H7 (cell line): ENCODE measurements at regions not wholly inside any gene's neighbourhood (a gene's known extent, or its start where the extent isn't known, plus 50 kb on each side); places are given as distances from the start of the nearest gene placed in this dataset.
"Not testable (repeated sequence)": the region's sequence is repeated elsewhere in the genome, so short reads cannot be mapped to it uniquely, and the experiment has no call there.

ENCODE experiments used
- DNase-seq: peaks from one replicate; pipeline ENCODE4 v3.0.0; 2012
- H3K27me3 ChIP-seq: 2 replicates; pipeline ENCODE4 v1.6.0; 2011; ENCODE audit warnings: mild to moderate bottlenecking, low read length; ENCODE audit not compliant: control insufficient read depth, insufficient read depth
- H3K36me3 ChIP-seq: replicated peaks from 2 replicates; pipeline ENCODE4 v1.5.1; 2011; ENCODE audit warnings: low read length; ENCODE audit not compliant: control insufficient read depth, insufficient read depth
- H3K4me3 ChIP-seq: 2 replicates; pipeline ENCODE4 v1.5.1; 2011; ENCODE audit warnings: low read depth, mild to moderate bottlenecking, control low read depth, low read length, moderate library complexity; ENCODE audit not compliant: insufficient read depth

DNA sequence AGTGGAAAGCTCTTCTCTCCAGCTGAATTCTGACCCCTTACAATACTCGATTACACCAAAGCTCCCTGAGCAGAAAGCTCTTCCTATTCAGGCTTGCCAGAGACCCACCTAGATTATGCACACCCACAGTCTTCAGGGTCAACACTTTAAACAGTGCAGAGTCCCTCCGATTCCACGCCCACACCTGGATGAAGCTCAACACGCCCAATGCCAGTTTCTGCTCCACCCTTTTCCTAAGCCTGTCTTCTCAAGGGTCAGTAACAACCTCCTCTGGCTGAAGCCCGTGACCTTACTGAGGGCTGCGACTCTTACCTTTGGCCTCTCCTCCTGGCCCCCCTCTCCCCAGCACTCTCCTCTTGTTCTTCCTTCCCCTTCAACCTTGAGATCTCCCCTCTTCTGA, 492.0 kb upstream of the SALL3 start:
- no peak overlapping the region for H3K4me3 ChIP-seq
- no peaks in the 10 kb centered on the region for H3K27me3 ChIP-seq
- DNase-seq = no peak
- no peaks in the 10 kb centered on the region for H3K36me3 ChIP-seq

DNA sequence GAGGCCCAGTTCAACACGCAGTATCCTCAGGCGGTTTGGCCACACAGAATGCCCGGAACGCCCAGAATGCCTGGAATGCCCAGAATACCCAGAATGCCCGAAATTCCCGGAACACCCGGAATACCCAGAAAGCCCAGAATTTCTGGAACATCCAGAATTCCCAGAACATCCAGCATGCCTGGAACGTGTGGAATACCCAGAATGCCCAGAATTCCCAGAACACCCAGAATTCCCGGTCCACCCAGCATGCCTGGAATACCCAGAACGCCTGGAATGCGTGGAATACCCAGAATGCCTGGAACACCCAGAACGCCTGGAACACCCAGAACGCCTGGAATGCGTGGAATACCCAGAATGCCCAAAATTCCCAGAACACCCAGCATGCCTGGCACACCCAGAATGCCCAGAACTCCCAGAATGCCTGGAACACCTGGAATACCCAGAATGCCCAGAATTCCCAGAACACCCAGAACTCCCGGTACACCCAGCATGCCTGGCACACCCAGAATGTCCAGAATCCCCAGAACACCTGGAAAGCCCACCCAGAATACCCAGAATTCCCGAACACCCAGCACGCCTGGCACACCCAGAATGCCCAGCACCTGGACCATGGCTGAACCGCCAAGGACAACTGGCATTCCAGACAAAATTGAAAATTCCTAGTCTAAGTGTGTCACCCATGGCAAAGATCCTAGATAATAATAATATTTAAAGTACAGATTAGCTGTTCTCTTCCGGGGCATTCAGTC, 487.4 kb upstream of the SALL3 start:
- no peaks in the 10 kb centered on the region for H3K36me3 ChIP-seq
- H3K4me3 ChIP-seq = no peak overlapping the region
- H3K27me3 ChIP-seq = no peaks in the 10 kb centered on the region
- DNase-seq = no peak

DNA sequence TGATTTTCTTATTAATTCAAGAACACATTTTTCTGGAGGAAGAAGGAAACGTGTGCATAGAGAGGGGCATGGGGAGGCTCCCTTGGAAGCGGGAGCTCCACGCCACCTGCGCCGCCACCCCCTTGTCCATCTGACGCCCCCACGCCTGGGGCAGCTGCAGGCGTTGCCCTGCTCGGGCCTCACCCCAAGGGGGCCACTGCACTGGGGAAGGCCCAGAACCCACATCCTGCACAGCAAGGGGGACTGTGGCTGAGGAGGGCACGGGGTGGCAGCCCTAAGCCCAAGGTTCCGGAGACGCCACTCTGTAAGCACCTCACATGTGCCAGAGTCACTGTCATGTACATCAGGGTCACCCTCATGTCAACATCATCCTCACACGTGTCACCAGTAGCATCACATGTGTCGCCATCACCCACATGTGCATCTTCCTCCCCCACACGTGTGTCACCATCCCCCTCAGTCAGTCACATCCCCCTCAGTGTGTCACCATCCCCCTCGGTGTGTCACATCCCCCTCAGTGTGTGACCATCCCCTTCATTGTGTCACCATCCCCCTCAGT, 486.7 kb upstream of the SALL3 start:
- no peak for DNase-seq
- no peak overlapping the region for H3K4me3 ChIP-seq
- no peaks in the 10 kb centered on the region for H3K27me3 ChIP-seq
- H3K36me3 ChIP-seq = no peaks in the 10 kb centered on the region

DNA sequence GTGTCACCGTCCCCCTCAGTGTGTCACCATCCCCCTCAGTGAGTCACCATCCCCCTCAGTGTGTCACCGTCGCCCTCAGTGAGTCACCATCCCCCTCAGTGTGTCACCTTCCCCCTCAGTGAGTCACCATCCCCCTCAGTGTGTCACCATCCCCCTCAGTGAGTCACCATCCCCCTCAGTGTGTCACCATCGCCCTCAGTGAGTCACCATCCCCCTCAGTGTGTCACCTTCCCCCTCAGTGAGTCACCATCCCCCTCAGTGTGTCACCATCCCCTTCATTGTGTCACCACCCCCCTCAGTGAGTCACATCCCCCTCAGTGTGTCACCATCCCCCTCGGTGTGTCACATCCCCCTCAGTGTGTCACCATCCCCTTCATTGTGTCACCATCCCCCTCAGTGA, 486.1 kb upstream of the SALL3 start:
- DNase-seq, H3K27me3 ChIP-seq, H3K36me3 ChIP-seq, H3K4me3 ChIP-seq: not testable (repeated sequence)

DNA sequence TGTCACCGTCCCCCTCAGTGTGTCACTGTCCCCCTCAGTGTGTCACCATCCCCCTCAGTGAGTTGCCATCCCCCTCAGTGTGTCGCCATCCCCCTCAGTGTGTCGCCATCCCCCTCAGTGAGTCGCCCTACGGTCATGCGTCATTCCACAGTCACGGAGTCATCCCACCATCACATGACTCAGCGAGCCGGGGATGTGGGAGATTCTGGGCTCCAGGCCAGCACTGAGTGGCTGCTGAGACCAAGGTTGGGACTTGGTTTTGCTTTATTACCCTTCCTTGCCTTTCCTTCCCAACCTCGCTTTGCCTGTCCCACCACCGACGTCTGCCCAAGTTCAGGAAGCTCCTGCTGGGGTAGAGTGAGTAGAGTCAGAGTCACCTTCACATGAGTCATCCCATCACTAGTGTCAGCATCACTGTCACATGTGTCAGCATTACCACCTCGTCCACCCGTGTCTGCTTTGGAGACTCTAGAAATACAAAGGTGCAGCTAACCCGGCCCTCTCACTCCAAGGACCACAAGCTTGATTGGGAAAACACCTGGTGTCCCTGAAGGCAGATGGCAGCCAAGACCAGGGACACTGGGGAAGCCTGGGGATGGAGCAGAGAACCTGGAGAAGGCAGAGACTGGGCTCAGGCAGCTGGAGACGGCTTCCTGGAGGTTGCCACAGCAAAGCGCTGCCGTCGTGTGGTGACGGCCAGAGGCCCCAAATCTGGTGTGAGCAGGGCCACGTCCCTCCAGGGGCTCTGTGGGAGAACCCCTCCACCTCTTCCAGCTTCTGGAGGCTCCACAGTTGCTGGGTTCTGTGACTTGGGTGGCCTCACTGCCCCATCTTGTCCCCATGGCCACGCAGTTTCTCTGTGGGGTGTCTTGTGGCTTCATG, 485.2 kb upstream of the SALL3 start:
- Histone ChIP-seq H3K27me3 (no peaks in the 10 kb centered on the region), H3K36me3 (no peaks in the 10 kb centered on the region), H3K4me3 (no peak overlapping the region)
- DNase-seq = no peak

DNA sequence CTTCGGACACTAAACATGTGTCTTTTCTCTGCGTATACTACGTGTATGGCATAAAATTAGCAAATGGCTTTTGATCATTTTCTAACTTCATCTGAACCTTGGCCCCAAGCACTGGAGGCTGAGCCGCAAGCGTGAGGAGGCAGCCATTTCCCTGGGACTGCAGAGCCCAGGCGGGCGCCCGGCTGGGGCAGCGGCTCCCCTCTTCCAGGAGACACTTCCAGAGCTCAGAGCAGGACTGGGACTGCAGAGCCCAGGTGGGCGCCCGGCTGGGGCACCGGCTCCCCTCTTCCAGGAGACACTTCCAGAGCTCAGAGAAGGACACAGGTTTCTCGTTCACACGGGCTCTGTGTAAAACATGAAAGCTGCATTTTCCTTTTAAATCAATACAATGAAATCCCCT, 484.1 kb upstream of the SALL3 start:
- H3K27me3 ChIP-seq = no peaks in the 10 kb centered on the region

DNA sequence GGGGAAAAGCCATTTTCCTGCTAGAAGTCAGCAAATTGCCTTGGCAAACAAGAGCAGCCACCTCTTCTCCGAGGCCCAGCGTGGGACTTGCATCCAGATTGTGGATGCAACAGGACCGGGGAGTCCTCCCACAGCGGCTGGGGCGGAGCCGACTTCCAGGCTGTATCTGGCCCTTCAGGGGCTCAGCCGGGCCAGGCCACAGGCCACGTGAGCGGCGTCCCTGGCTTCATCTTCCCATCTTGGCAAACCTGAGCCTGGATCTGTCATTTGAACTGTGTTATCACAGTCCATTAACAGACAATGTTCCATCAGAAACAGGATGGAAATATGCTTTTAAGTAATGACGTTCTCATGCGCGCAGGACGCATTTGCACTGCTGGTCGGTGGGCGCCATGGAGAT, 483.5 kb upstream of the SALL3 start:
- no peak for DNase-seq
- Histone ChIP-seq H3K4me3 (no peak overlapping the region), H3K27me3 (no peaks in the 10 kb centered on the region), H3K36me3 (no peaks in the 10 kb centered on the region)

More for the DNA sequence above, 484.1 kb upstream of the SALL3 start:
- H3K36me3 ChIP-seq = no peaks in the 10 kb centered on the region
- DNase-seq = no peak
- no peak overlapping the region for H3K4me3 ChIP-seq

DNA sequence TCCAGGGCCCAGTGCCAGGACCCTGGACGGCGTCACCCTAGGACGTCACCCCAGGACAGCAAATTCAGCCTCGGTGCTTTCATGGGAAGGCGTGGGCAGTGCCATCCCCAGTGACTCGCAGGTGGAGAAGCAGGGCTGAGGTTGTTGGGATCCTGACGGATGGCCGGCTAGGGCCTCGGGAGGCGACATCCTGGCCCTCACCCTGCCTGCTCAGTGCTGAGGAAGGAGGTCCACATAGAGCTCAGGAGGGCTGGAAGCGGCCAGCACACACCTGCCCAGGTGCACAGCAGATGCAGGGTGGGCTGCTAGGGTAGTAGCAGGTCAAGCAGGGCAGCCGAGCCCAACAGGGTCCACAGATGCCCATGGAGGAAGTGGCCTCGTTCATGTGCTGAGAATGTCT, 482.0 kb upstream of the SALL3 start:
- DNase-seq = no peak
- Histone ChIP-seq H3K27me3 (no peaks in the 10 kb centered on the region), H3K36me3 (no peaks in the 10 kb centered on the region), H3K4me3 (no peak overlapping the region)

DNA sequence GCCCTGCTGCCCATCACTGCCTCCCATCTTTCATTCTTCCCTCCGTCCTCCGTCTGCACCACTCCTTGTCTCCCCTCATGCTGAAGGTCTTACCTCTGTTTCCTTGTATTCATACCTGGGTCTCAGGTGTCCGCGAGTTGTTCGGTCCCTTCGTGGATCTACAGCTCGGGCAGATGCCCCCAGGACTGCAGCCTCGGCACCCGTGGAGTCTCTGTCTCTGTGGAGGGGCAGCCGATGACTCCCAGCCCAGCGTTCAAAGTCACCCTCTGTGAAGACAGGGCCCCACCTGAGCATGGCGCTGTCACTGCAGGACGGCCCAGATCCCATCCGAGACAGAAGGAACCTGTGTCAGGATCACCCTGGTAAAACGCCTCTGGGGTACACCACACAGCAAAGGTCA, 480.0 kb upstream of the SALL3 start:
- no peak for DNase-seq
- Histone ChIP-seq H3K27me3 (no peaks in the 10 kb centered on the region), H3K4me3 (no peak overlapping the region), H3K36me3 (no peaks in the 10 kb centered on the region)

DNA sequence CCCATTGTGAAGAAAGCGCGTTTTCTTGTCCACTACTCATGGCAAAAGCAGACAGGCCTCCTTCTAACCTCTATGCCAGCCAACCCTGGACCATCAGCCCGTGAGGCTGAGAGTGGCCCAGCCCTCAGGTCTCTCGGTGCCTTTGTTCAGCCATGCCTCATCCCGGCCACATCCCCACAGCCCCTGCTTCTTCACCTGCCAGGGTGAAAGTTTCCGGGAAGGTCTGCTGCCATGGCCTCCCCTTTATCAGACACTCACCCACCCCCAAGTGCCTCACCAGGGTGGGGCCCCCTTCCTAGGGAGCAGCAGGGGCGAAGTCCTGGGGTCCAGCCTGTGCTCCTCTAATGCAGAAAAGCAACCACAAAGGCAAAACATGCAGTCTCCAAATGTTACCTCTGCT, 478.4 kb upstream of the SALL3 start:
- no peaks in the 10 kb centered on the region for H3K36me3 ChIP-seq
- no peaks in the 10 kb centered on the region for H3K27me3 ChIP-seq
- H3K4me3 ChIP-seq = no peak overlapping the region
- DNase-seq = no peak

DNA sequence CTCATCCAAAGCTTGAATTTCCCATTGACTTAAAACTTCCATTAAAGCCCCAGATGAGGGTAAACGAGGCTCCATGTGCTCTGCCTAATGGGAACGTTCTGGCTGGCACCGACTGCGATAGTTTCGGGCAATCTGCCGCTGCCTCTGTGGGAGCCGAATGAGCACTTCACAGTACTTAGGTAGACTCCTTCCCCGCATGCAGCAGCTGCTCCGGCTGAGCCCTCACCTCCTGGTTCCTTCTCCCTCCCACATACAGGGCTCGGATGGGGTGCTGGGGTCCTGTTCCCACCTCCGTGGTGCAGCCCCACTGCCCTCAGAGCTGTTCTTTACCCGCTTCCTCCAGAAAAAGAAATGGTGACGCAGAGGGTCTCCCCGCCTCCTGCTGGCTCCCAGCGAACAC, 476.5 kb upstream of the SALL3 start:
- no peak for DNase-seq
- no peaks in the 10 kb centered on the region for H3K27me3 ChIP-seq
- no peaks in the 10 kb centered on the region for H3K36me3 ChIP-seq
- no peak overlapping the region for H3K4me3 ChIP-seq

DNA sequence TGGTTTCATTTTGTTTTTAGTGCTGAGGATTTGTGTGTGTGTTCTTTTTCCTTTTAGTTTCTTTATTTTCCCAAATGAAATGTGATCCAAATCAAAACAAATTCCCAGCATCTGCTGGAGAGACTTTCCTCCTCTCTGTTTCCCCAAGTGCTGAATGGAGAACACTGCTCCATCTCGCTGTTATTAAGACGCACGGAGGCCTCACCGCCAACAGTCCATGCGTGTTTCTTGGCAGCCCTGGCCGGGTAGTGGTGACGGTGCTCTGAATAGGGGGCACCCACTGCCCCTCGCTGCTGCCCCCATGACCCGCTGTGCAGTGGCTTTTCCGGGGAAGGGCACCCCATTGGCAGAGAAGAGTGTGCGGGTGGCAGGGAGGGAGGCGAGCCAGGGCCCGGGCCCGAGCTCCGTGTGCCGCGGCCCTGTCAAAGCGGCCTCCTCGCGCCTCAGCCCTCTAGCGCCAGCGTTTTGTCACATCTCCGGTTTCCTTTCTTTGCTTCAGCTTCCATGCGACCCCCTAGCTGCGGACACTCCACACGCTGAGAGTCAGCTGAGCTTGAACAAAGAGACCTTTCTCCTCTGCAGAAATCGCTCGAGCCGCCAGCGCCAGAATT, 473.7 kb upstream of the SALL3 start:
- peak; percentile 93 for DNase-seq
- Histone ChIP-seq H3K4me3 (no peak overlapping the region), H3K36me3 (no peaks in the 10 kb centered on the region), H3K27me3 (no peaks in the 10 kb centered on the region)

DNA sequence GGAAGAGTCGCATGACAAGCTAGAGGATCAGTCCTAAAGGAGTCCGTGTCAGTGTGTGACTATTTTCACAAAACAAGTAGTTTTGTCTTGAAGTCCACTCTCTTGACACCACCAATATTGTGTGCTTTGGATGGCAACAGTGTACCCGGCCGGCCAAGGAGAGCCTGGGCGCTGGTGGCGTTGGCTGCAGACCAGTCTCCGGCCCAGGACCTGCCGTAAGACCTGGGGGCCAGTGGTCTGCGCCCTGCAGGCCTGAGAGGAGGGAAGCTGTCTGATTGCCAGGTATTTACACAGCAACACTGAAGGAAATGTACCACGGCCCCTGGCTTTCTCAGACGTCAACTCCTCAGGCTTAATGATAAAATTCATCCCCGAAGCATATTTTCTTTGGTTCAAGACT, 472.4 kb upstream of the SALL3 start:
- no peak for DNase-seq
- no peaks in the 10 kb centered on the region for H3K27me3 ChIP-seq
- H3K36me3 ChIP-seq = no peaks in the 10 kb centered on the region
- H3K4me3 ChIP-seq = no peak overlapping the region

DNA sequence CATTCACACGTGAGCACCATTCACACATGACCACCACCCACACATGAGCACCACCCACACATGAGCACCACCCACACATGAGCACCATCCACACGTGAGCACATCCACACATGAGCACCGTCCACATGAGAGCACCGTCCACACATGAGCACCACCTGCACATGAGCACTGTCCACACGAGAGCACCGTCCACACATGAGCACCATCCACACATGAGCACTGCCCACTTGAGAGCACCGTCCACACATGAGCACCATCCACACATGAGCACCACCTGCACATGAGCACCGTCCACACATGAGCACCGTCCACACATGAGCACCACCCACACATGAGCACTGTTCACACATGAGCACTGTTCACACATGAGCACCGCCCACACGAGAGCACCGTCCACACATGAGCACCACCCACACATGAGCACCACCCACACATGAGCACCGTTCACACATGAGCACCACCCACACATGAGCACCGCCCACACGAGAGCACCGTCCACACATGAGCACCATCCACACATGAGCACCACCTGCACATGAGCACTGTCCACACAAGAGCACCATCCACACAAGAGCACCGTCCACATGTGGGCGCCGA, 471.3 kb upstream of the SALL3 start:
- H3K27me3 ChIP-seq, H3K36me3 ChIP-seq, DNase-seq: not testable (repeated sequence)

More for the DNA sequence above, 471.3 kb upstream of the SALL3 start:
- H3K4me3 ChIP-seq = not testable (repeated sequence)
